MM.1S (cell line): ENCODE measurements at regions not wholly inside any gene's neighbourhood (a gene's known extent, or its start where the extent isn't known, plus 50 kb on each side); places are given as distances from the start of the nearest gene placed in this dataset.
"Not testable (repeated sequence)": the region's sequence is repeated elsewhere in the genome, so short reads cannot be mapped to it uniquely, and the experiment has no call there.

ENCODE experiments used
- DNase-seq: peaks from one replicate; pipeline ENCODE4 v3.0.0-alpha.2; 2015
- H2AFZ ChIP-seq: fragments of 300-600 bp; sonication (generic); 2 replicates; pipeline ENCODE4 v1.6.0; 2016; ENCODE audit warnings: antibody characterized with exemption, low read length
- H3F3A ChIP-seq: fragments of 300-600 bp; sonication (generic); 2 replicates; pipeline ENCODE4 v1.6.1; 2016; ENCODE audit warnings: mild to moderate bottlenecking, antibody characterized with exemption, low read length, moderate library complexity, mixed read lengths; ENCODE audit not compliant: insufficient read depth
- H3K27ac ChIP-seq: fragments of 300-600 bp; sonication (generic); 2 replicates; pipeline ENCODE4 v1.5.1; 2016; ENCODE audit warnings: mild to moderate bottlenecking, low read length
- H3K27me3 ChIP-seq: fragments of 300-600 bp; sonication (generic); replicated peaks from 2 replicates; pipeline ENCODE4 v1.6.0; 2016; ENCODE audit warnings: low read length; ENCODE audit not compliant: insufficient read depth
- H3K36me3 ChIP-seq: fragments of 300-600 bp; sonication (generic); replicated peaks from 2 replicates; pipeline ENCODE4 v1.6.1; 2016; ENCODE audit warnings: mild to moderate bottlenecking, low read length, mixed read lengths; ENCODE audit not compliant: insufficient read depth
- H3K4me1 ChIP-seq: fragments of 300-600 bp; sonication (generic); 2 replicates; pipeline ENCODE4 v1.6.1; 2016; ENCODE audit warnings: low read length, mixed read lengths
- H3K4me2 ChIP-seq: fragments of 300-600 bp; sonication (generic); 2 replicates; pipeline ENCODE4 v1.6.0; 2016; ENCODE audit warnings: low read depth, low read length
- H3K4me3 ChIP-seq: fragments of 300-600 bp; sonication (generic); 2 replicates; pipeline ENCODE4 v1.5.1; 2016; ENCODE audit warnings: low read length, mixed read lengths
- H3K79me2 ChIP-seq: fragments of 300-600 bp; sonication (generic); 2 replicates; pipeline ENCODE4 v1.6.1; 2016; ENCODE audit warnings: mixed run types, low read length, mixed read lengths
- H3K9ac ChIP-seq: fragments of 300-600 bp; sonication (generic); 2 replicates; pipeline ENCODE4 v1.6.1; 2016; ENCODE audit warnings: low read length, mixed read lengths
- H3K9me2 ChIP-seq: fragments of 300-600 bp; sonication (generic); replicated peaks from 2 replicates; pipeline ENCODE4 v1.6.1; 2016; ENCODE audit warnings: mild to moderate bottlenecking, low read length, mixed read lengths; ENCODE audit not compliant: insufficient read depth
- H3K9me3 ChIP-seq: fragments of 300-600 bp; sonication (generic); replicated peaks from 2 replicates; pipeline ENCODE4 v1.6.1; 2016; ENCODE audit warnings: mild to moderate bottlenecking, low read length, mixed read lengths; ENCODE audit not compliant: insufficient read depth
- H4K20me1 ChIP-seq: fragments of 300-600 bp; sonication (generic); 2 replicates; pipeline ENCODE4 v1.6.1; 2016; ENCODE audit warnings: mild to moderate bottlenecking, low read length, moderate library complexity, mixed read lengths; ENCODE audit not compliant: insufficient read depth
- CTCF ChIP-seq: fragments of 300-600 bp; sonication (generic); IDR thresholded peaks from 2 replicates; pipeline ENCODE4 v1.5.1; 2016; ENCODE audit warnings: antibody characterized with exemption, low read length, mixed read lengths
- EZH2 ChIP-seq: fragments of 300-600 bp; sonication (generic); optimal IDR thresholded peaks from 2 replicates; pipeline ENCODE3; 2017; ENCODE audit warnings: low read depth, mild to moderate bottlenecking, antibody characterized with exemption, low read length, mixed read lengths
- EZH2phosphoT487 ChIP-seq: fragments of 300-600 bp; sonication (generic); IDR thresholded peaks from 2 replicates; pipeline ENCODE4 v1.6.1; 2018; ENCODE audit warnings: antibody characterized with exemption, low read length

GRCh38 chr6:20269181-20269580 is 56.9 kb upstream of the MBOAT1 start:
- Histone ChIP-seq H3K79me2 (no peaks in the 10 kb centered on the region), H4K20me1 (no peaks in the 10 kb centered on the region), H3K9me3 (no peaks in the 10 kb centered on the region), H3F3A (no peaks in the 10 kb centered on the region), H3K9ac (no peak overlapping the region), H3K4me2 (no peak overlapping the region), H3K27ac (no peak overlapping the region), H3K4me3 (no peak overlapping the region), H3K27me3 (no peaks in the 10 kb centered on the region), H3K4me1 (no peaks in the 10 kb centered on the region), H2AFZ (no peak overlapping the region), H3K9me2 (no peaks in the 10 kb centered on the region), H3K36me3 (no peaks in the 10 kb centered on the region)
- TF ChIP-seq EZH2phosphoT487 = no peak
- no peak for TF ChIP-seq CTCF
- TF ChIP-seq EZH2 = no peak
- DNase-seq = no peak

- no peaks in the 10 kb centered on the region for H3K79me2 ChIP-seq
- TF ChIP-seq CTCF = no peak
- TF ChIP-seq EZH2phosphoT487 = no peak
- TF ChIP-seq EZH2 = no peak
- no peak overlapping the region for H3K4me3 ChIP-seq
- H3K9me2 ChIP-seq = no peaks in the 10 kb centered on the region
- H3K27me3 ChIP-seq = no peaks in the 10 kb centered on the region
- H3K4me2 ChIP-seq = no peak overlapping the region
- no peak overlapping the region for H3K9ac ChIP-seq
- H3K36me3 ChIP-seq = no peaks in the 10 kb centered on the region
- H3K27ac ChIP-seq = no peak overlapping the region
- H4K20me1 ChIP-seq = no peaks in the 10 kb centered on the region
- H3F3A ChIP-seq = no peaks in the 10 kb centered on the region
- H2AFZ ChIP-seq = no peak overlapping the region
- H3K9me3 ChIP-seq = no peaks in the 10 kb centered on the region
- no peaks in the 10 kb centered on the region for H3K4me1 ChIP-seq
- no peak for DNase-seq
These were observed 59.5 kb upstream of the MBOAT1 start for GRCh38 chr6:20271818-20272217.

GRCh38 chr6:20274137-20274536 is 61.9 kb upstream of the MBOAT1 start:
- Histone ChIP-seq H3K4me2 (no peak overlapping the region), H3K9ac (no peak overlapping the region), H3K9me3 (no peaks in the 10 kb centered on the region), H3K36me3 (no peaks in the 10 kb centered on the region), H3K27me3 (no peaks in the 10 kb centered on the region), H3K9me2 (no peaks in the 10 kb centered on the region), H2AFZ (no peak overlapping the region), H4K20me1 (no peaks in the 10 kb centered on the region), H3F3A (no peaks in the 10 kb centered on the region), H3K27ac (no peak overlapping the region), H3K4me1 (no peaks in the 10 kb centered on the region), H3K4me3 (no peak overlapping the region), H3K79me2 (no peaks in the 10 kb centered on the region)
- DNase-seq = no peak
- TF ChIP-seq CTCF (no peak), EZH2 (no peak), EZH2phosphoT487 (no peak)

- H3K9ac ChIP-seq, H3K79me2 ChIP-seq, H3K27ac ChIP-seq, H3K4me3 ChIP-seq, H3K27me3 ChIP-seq, H3K9me2 ChIP-seq, DNase-seq, H3K4me2 ChIP-seq, H3K36me3 ChIP-seq, H3K4me1 ChIP-seq, H3F3A ChIP-seq, H4K20me1 ChIP-seq, H3K9me3 ChIP-seq, H2AFZ ChIP-seq: not testable (repeated sequence)
These were observed 63.6 kb upstream of the MBOAT1 start for GRCh38 chr6:20275837-20276236.

GRCh38 chr6:20277724-20278123 is 65.5 kb upstream of the MBOAT1 start:
- H2AFZ ChIP-seq, H3K4me3 ChIP-seq, H3K27me3 ChIP-seq, H3K27ac ChIP-seq, H3K9me3 ChIP-seq, H3K36me3 ChIP-seq, H3K4me2 ChIP-seq, DNase-seq, H4K20me1 ChIP-seq, H3K79me2 ChIP-seq, H3K4me1 ChIP-seq, H3F3A ChIP-seq, H3K9me2 ChIP-seq, H3K9ac ChIP-seq: not testable (repeated sequence)
